Mesenteric fat pad (tissue), 1 donor: ENCODE measurements at regions not wholly inside any gene's neighbourhood (a gene's known extent, or its start where the extent isn't known, plus 50 kb on each side); places are given as distances from the start of the nearest gene placed in this dataset.

Experiments used
- DNase-seq: peaks from one replicate; pipeline ENCODE4 v3.0.0-alpha.2; 2020; ENCODE audit warnings: low spot score
- donor health status: DM: yes; HTN: yes; CAD: no.

GRCh38 chr13:44211704-44212346, 161.8 kb upstream of the SERP2 start:
- DNase-seq = no peak

GRCh38 chr13:44212633-44213396, 160.8 kb upstream of the SERP2 start:
- no peak for DNase-seq

- DNase-seq = no peak
These were observed 155.0 kb upstream of the SERP2 start for GRCh38 chr13:44218501-44219240.

- DNase-seq = no peak
These were observed 153.8 kb upstream of the SERP2 start for GRCh38 chr13:44219577-44220548.

- DNase-seq = no peak
These were observed 152.7 kb upstream of the SERP2 start for GRCh38 chr13:44220948-44221347.

- DNase-seq = no peak
These were observed 152.0 kb upstream of the SERP2 start for GRCh38 chr13:44221657-44222056.

GRCh38 chr13:44223770-44224444, 149.7 kb upstream of the SERP2 start:
- no peak for DNase-seq

- DNase-seq = no peak
These were observed 149.0 kb upstream of the SERP2 start for GRCh38 chr13:44224450-44225149.

GRCh38 chr13:44229371-44230030, 144.1 kb upstream of the SERP2 start:
- no peak for DNase-seq

GRCh38 chr13:44230071-44230470, 143.6 kb upstream of the SERP2 start:
- DNase-seq = no peak

- no peak for DNase-seq
These were observed 142.9 kb upstream of the SERP2 start for GRCh38 chr13:44230736-44231135.

- no peak for DNase-seq
These were observed 141.7 kb upstream of the SERP2 start for GRCh38 chr13:44231786-44232516.

GRCh38 chr13:44232774-44233173, 140.8 kb upstream of the SERP2 start:
- no peak for DNase-seq

- DNase-seq = no peak
These were observed 139.1 kb upstream of the SERP2 start for GRCh38 chr13:44234566-44234965.

GRCh38 chr13:44236370-44236769, 137.3 kb upstream of the SERP2 start:
- DNase-seq = no peak

GRCh38 chr13:44236801-44237207, 136.8 kb upstream of the SERP2 start:
- DNase-seq = no peak

GRCh38 chr13:44237276-44237767, 136.3 kb upstream of the SERP2 start:
- DNase-seq = no peak

GRCh38 chr13:44237881-44238421, 135.7 kb upstream of the SERP2 start:
- no peak for DNase-seq
